Endothelial cell of umbilical vein (primary cell): ENCODE measurements at regions not wholly inside any gene's neighbourhood (a gene's known extent, or its start where the extent isn't known, plus 50 kb on each side); places are given as distances from the start of the nearest gene placed in this dataset.
"Not testable (repeated sequence)": the region's sequence is repeated elsewhere in the genome, so short reads cannot be mapped to it uniquely, and the experiment has no call there.

Experiments
- BruUV-seq: library from RNA; stranded (reverse); fragments of 400-500 nt; replicated peaks from 2 replicates; lab custom pipeline; 2021; lab: Mats Ljungman, UMichigan
- CTCF ChIA-PET: fragments of 300-600, 350-600 bp; sonication (Branson Sonifier 250); formaldehyde crosslinking; loops from one replicate; lab custom pipeline; 2021; ENCODE audit warnings: antibody characterized with exemption, inconsistent platforms; lab: Charles Lee
- POLR2A ChIA-PET: fragments of 300-600, 350-600 bp; sonication (Branson Sonifier 250); formaldehyde crosslinking; loops from one replicate; lab custom pipeline; 2021; ENCODE audit warnings: antibody characterized with exemption, inconsistent platforms; lab: Charles Lee
- DNase-seq: peaks from one replicate; pipeline ENCODE4 v3.0.0-alpha.2; 2011; ENCODE audit warnings: low read depth, low spot score
- FAIRE-seq: peaks from 2 replicates; lab custom pipeline; 2011; peaks lifted over from hg19 to GRCh38; lab: Jason Lieb, UNC
- H2AFZ ChIP-seq: 2 replicates; pipeline ENCODE4 v1.6.0; 2012; ENCODE audit warnings: low read depth, low read length, control low read depth, inconsistent platforms
- H3K27ac ChIP-seq: 2 replicates; pipeline ENCODE4 v1.5.1; 2011; ENCODE audit warnings: low read depth, mild to moderate bottlenecking, control low read depth, low read length, moderate library complexity; ENCODE audit not compliant: insufficient read depth
- H3K27me3 ChIP-seq, 2 experiments: 2 replicates each; pipeline versions ENCODE4 v1.6.0 to v1.6.1; 2011; ENCODE audit warnings: low read length in 2 of 2, mixed read lengths in 1 of 2; ENCODE audit not compliant: control insufficient read depth in 2 of 2, insufficient read depth in 2 of 2
- H3K36me3 ChIP-seq, 2 experiments: 2 replicates in 1 of 2; 3 replicates in 1 of 2; pipeline ENCODE4 v1.5.1; 2011; ENCODE audit warnings: low read length in 2 of 2, mild to moderate bottlenecking in 1 of 2, moderate library complexity in 1 of 2; ENCODE audit not compliant: control insufficient read depth in 2 of 2, insufficient read depth in 2 of 2; ENCODE audit errors: extremely low read depth in 1 of 2
- H3K4me1 ChIP-seq: 3 replicates; pipeline ENCODE4 v1.5.1; 2011; ENCODE audit warnings: mild to moderate bottlenecking, low read length; ENCODE audit not compliant: control insufficient read depth, insufficient read depth; ENCODE audit errors: extremely low read depth
- H3K4me2 ChIP-seq: 2 replicates; pipeline ENCODE4 v1.6.1; 2011; ENCODE audit warnings: low read length, control low read depth, mixed read lengths; ENCODE audit not compliant: insufficient read depth
- H3K4me3 ChIP-seq, 3 experiments: fragments of 200-600 bp in 1 of 3; sonication (generic), shearing (Covaris generic) in 1 of 3; replicated peaks in 1 of 3; 2 replicates each; pipeline ENCODE4 v1.5.1; 2011 to 2016; ENCODE audit warnings: control low read depth in 3 of 3, low read length in 3 of 3, mild to moderate bottlenecking in 2 of 3, inconsistent platforms in 1 of 3, low read depth in 1 of 3, moderate library complexity in 1 of 3; ENCODE audit not compliant: insufficient read depth in 1 of 3
- H3K79me2 ChIP-seq: 2 replicates; pipeline ENCODE4 v1.6.0; 2012; ENCODE audit warnings: low read length, inconsistent platforms; ENCODE audit not compliant: control insufficient read depth, insufficient read depth
- H3K9ac ChIP-seq: replicated peaks from 2 replicates; pipeline ENCODE3; 2011; ENCODE audit warnings: low read length, control low read depth; ENCODE audit not compliant: insufficient read depth; ENCODE audit errors: extremely low read depth
- H3K9me1 ChIP-seq: replicated peaks from 3 replicates; pipeline ENCODE4 v1.6.0; 2011; ENCODE audit warnings: mild to moderate bottlenecking, low read length; ENCODE audit not compliant: control insufficient read depth, insufficient read depth; ENCODE audit errors: extremely low read depth
- H3K9me3 ChIP-seq: replicated peaks from 2 replicates; pipeline ENCODE4 v1.5.1; 2012; ENCODE audit warnings: low read length, inconsistent platforms; ENCODE audit not compliant: control insufficient read depth, insufficient read depth
- H4K20me1 ChIP-seq: replicated peaks from 2 replicates; pipeline ENCODE3; 2011; ENCODE audit warnings: mild to moderate bottlenecking, low read length; ENCODE audit not compliant: control insufficient read depth, insufficient read depth; ENCODE audit errors: extremely low read depth
- EZH2 ChIP-seq: IDR thresholded peaks from 2 replicates; pipeline ENCODE4 v1.6.1; 2012; ENCODE audit warnings: borderline replicate concordance, low read depth, mild to moderate bottlenecking, moderate library complexity, low read length, inconsistent platforms; ENCODE audit not compliant: severe bottlenecking
- FOS ChIP-seq: IDR thresholded peaks from 2 replicates; pipeline ENCODE4 v1.6.1; 2011; ENCODE audit warnings: mild to moderate bottlenecking, low read length, moderate library complexity, borderline replicate concordance; ENCODE audit not compliant: insufficient read depth
- GATA2 ChIP-seq: IDR thresholded peaks from 2 replicates; pipeline ENCODE4 v1.7.0; 2011; ENCODE audit warnings: low read depth, mild to moderate bottlenecking, moderate library complexity, mixed read lengths, low read length; ENCODE audit not compliant: insufficient read length, insufficient read depth
- JUN ChIP-seq: IDR thresholded peaks from 2 replicates; pipeline ENCODE4 v1.6.1; 2011; ENCODE audit warnings: borderline replicate concordance, low read depth; ENCODE audit not compliant: insufficient read length, insufficient read depth
- MYC ChIP-seq: IDR thresholded peaks from one replicate; pipeline ENCODE4 v1.6.1; 2011; ENCODE audit warnings: mild to moderate bottlenecking, low read depth, low read length
- POLR2A ChIP-seq: IDR thresholded peaks from 2 replicates; pipeline ENCODE4 v1.6.1; 2012; ENCODE audit warnings: low read depth, mild to moderate bottlenecking, control low read depth, low read length
- POLR2AphosphoS5 ChIP-seq: IDR thresholded peaks from 2 replicates; pipeline ENCODE4 v1.6.1; 2012; ENCODE audit warnings: low read depth, mild to moderate bottlenecking, control low read depth, low read length, moderate library complexity; ENCODE audit not compliant: insufficient read depth
- dilution Hi-C: fragments of 300-500 bp; cut with MboI; formaldehyde crosslinking; loops from one replicate; pipeline ENCODE4 v1.15.0; 2019; ENCODE audit warnings: low sequenced_read_pairs; ENCODE audit not compliant: extremely low pct_ligation_motif_present
- intact Hi-C: fragments of 100-400 bp; cut with micrococcal nuclease; formaldehyde crosslinking; loops from one replicate; pipeline ENCODE4 v1.10.0; 2022
- TF ChIP-seq, protein P1 (sequence below), 2 donors: IDR thresholded peaks; 1 replicate in 1 of 2; 2 replicates in 1 of 2; pipeline ENCODE4 v1.5.1; 2011; ENCODE audit warnings: low read length in 2 of 2, mild to moderate bottlenecking in 2 of 2, moderate library complexity in 2 of 2, control low read depth in 1 of 2, inconsistent platforms in 1 of 2, low read depth in 1 of 2; ENCODE audit not compliant: insufficient read depth in 1 of 2; ENCODE audit errors: extremely low read depth in 1 of 2
- TF ChIP-seq, protein P2 (sequence below): IDR thresholded peaks from 2 replicates; pipeline ENCODE4 v1.6.1; 2011; ENCODE audit not compliant: insufficient read depth, insufficient read length

DNA sequence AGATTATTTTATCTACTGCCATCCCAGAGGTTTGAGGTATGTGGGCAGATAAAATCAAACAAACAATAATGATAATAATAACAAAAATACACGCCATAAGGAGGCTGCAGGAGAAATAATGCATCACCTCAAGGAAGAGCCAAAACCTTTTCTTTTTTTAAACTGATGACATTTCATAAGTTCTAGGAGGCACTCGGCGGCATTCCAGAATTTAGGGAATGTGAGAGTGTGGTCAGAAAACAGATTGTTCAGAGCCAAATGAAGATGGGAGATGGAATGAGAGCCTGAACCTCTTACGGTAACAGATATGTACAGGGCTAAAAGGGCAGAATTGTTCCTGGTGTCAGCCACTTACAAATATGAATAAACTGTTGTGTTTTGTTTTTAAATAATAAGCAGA, 615.0 kb upstream of the CHD1 start:
- TF ChIP-seq EZH2 (no peak), JUN (no peak), FOS (no peak), POLR2A (no peak), MYC (no peak), POLR2AphosphoS5 (no peak), GATA2 (no peak)
- TF ChIP-seq, protein P1, sequence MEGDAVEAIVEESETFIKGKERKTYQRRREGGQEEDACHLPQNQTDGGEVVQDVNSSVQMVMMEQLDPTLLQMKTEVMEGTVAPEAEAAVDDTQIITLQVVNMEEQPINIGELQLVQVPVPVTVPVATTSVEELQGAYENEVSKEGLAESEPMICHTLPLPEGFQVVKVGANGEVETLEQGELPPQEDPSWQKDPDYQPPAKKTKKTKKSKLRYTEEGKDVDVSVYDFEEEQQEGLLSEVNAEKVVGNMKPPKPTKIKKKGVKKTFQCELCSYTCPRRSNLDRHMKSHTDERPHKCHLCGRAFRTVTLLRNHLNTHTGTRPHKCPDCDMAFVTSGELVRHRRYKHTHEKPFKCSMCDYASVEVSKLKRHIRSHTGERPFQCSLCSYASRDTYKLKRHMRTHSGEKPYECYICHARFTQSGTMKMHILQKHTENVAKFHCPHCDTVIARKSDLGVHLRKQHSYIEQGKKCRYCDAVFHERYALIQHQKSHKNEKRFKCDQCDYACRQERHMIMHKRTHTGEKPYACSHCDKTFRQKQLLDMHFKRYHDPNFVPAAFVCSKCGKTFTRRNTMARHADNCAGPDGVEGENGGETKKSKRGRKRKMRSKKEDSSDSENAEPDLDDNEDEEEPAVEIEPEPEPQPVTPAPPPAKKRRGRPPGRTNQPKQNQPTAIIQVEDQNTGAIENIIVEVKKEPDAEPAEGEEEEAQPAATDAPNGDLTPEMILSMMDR (IDR thresholded peaks at IDR 0.05; ENCODE audit: extremely low read depth in 1 of 2, insufficient read depth in 1 of 2, low read depth in 1 of 2, low read length in 2 of 2): no peak
- TF ChIP-seq, protein P2, sequence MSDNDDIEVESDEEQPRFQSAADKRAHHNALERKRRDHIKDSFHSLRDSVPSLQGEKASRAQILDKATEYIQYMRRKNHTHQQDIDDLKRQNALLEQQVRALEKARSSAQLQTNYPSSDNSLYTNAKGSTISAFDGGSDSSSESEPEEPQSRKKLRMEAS: no peak
- H3K79me2 ChIP-seq: no peaks in the 10 kb centered on the region
- H3K27ac ChIP-seq: no peak overlapping the region
- H2AFZ ChIP-seq: no peak overlapping the region
- FAIRE-seq: no peak
- no peaks in the 10 kb centered on the region for H3K9me3 ChIP-seq
- H3K36me3 ChIP-seq: no peaks in the 10 kb centered on the region
- no peak for DNase-seq
- BruUV-seq: no TSS peak
- ChIA-PET POLR2A (no interaction called here), CTCF (interaction anchor here (1.3 kb wide), 1 partner anchor 439 kb away, joined by 3 read pairs; no protein-coding TSS in a partner anchor)
- no peak overlapping the region for H3K9ac ChIP-seq
- no peaks in the 10 kb centered on the region for H3K9me1 ChIP-seq
- H3K4me2 ChIP-seq: no peak overlapping the region
- no peaks in the 10 kb centered on the region for H3K27me3 ChIP-seq
- no peaks in the 10 kb centered on the region for H4K20me1 ChIP-seq
- intact Hi-C loops (no loop called here), dilution Hi-C loops (no loop called here)
- no peaks in the 10 kb centered on the region for H3K4me1 ChIP-seq
- H3K4me3 ChIP-seq: no peak overlapping the region

DNA sequence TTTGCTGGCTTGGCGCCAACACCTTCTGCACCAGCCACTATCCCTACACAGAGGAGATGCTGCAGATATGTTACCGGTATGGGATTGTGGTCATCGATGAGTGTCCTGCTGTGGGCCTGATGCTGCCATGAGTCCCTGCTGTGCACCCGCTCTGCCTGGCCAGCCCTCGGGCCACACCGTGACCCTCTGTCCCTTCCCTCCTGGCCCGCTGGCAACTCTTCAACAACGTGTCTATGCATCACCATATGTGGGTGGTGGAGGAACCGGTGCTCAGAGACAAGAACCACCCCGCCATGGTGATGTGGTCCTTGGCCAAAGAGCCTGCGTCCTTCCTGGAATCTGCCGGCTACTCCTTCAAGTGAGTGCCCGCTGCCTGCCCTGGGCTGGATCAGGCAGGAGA, 605.4 kb upstream of the CHD1 start:
- H3K4me2 ChIP-seq, DNase-seq, FAIRE-seq, H3K36me3 ChIP-seq, H3K9me1 ChIP-seq, H2AFZ ChIP-seq, H3K27me3 ChIP-seq, intact Hi-C loops, H3K9me3 ChIP-seq, H3K79me2 ChIP-seq, H3K4me3 ChIP-seq, H3K4me1 ChIP-seq, POLR2A ChIA-PET, CTCF ChIA-PET, H3K9ac ChIP-seq, BruUV-seq, dilution Hi-C loops, H3K27ac ChIP-seq, H4K20me1 ChIP-seq: not testable (repeated sequence)

DNA sequence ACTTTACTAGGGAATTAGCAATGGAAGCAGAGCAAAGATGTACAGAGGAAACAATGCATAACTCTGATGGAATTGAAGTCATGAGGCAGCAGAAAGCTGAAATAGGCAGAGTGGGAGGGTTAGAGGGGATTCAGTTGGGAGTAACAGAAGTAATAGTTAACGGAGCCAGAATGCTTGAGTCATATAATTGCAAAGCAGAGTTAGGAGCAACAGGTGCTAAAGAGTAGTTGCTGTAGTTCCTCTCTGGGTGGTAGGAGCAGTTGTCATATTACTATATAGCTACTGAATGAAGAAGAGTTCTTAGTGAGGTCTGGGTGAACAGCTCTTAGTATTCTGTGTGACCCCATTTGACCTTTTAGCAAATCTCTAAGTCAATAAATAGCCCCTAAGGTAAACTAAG, 592.9 kb upstream of the CHD1 start:
- BruUV-seq, H3K9me1 ChIP-seq, H3K36me3 ChIP-seq, H2AFZ ChIP-seq, H3K9me3 ChIP-seq, H3K4me1 ChIP-seq, H3K4me3 ChIP-seq, H4K20me1 ChIP-seq, FAIRE-seq, H3K4me2 ChIP-seq, H3K27me3 ChIP-seq, intact Hi-C loops, H3K79me2 ChIP-seq, H3K9ac ChIP-seq, POLR2A ChIA-PET, DNase-seq, CTCF ChIA-PET, H3K27ac ChIP-seq, dilution Hi-C loops: not testable (repeated sequence)
